NCI-H774 (cell line): ENCODE measurements at regions not wholly inside any gene's neighbourhood (a gene's known extent, or its start where the extent isn't known, plus 50 kb on each side); places are given as distances from the start of the nearest gene placed in this dataset.
"Not testable (repeated sequence)": the region's sequence is repeated elsewhere in the genome, so short reads cannot be mapped to it uniquely, and the experiment has no call there.

ENCODE experiments used
- DNase-seq: peaks from one replicate; lab custom pipeline; 2025; lab: John Stamatoyannopoulos, UW

GRCh38 chr9:120338340-120338739 lies 241.6 kb downstream of the CDK5RAP2 start:
- DNase-seq: no peak

GRCh38 chr9:120337131-120337530 lies 242.8 kb downstream of the CDK5RAP2 start:
- DNase-seq: no peak

GRCh38 chr9:120336753-120337090 lies 243.2 kb downstream of the CDK5RAP2 start:
- DNase-seq: no peak

- peak; percentile 14 for DNase-seq
Observed at GRCh38 chr9:120336021-120336752, 243.8 kb downstream of the CDK5RAP2 start.

- no peak for DNase-seq
Observed at GRCh38 chr9:120331913-120332312, 248.1 kb downstream of the CDK5RAP2 start.

GRCh38 chr9:120330031-120330430 lies 249.9 kb downstream of the CDK5RAP2 start:
- DNase-seq: no peak

GRCh38 chr9:120327322-120327721 lies 252.6 kb downstream of the CDK5RAP2 start:
- no peak for DNase-seq

- DNase-seq: no peak
Observed at GRCh38 chr9:120326049-120326693, 253.8 kb downstream of the CDK5RAP2 start.

GRCh38 chr9:120324996-120325642 lies 254.8 kb downstream of the CDK5RAP2 start:
- no peak for DNase-seq

- no peak for DNase-seq
Observed at GRCh38 chr9:120324461-120324860, 255.5 kb downstream of the CDK5RAP2 start.

GRCh38 chr9:120323125-120323524 lies 256.8 kb downstream of the CDK5RAP2 start:
- no peak for DNase-seq

- DNase-seq: no peak
Observed at GRCh38 chr9:120319452-120319851, 260.5 kb downstream of the CDK5RAP2 start.

- no peak for DNase-seq
Observed at GRCh38 chr9:120315154-120315553, 264.8 kb downstream of the CDK5RAP2 start.

- DNase-seq: no peak
Observed at GRCh38 chr9:120312031-120312430, 267.9 kb downstream of the CDK5RAP2 start.

GRCh38 chr9:120310035-120310434 lies 269.9 kb downstream of the CDK5RAP2 start:
- no peak for DNase-seq

GRCh38 chr9:120308495-120308894 lies 271.5 kb downstream of the CDK5RAP2 start:
- DNase-seq: peak; percentile 35

- DNase-seq: no peak
Observed at GRCh38 chr9:120307599-120307998, 272.4 kb downstream of the CDK5RAP2 start.

GRCh38 chr9:120306561-120306960 lies 273.4 kb downstream of the CDK5RAP2 start:
- no peak for DNase-seq

- no peak for DNase-seq
Observed at GRCh38 chr9:120306088-120306487, 273.9 kb downstream of the CDK5RAP2 start.

GRCh38 chr9:120304896-120305295 lies 275.1 kb downstream of the CDK5RAP2 start:
- DNase-seq: not testable (repeated sequence)

- no peak for DNase-seq
Observed at GRCh38 chr9:120303519-120303918, 276.4 kb downstream of the CDK5RAP2 start.

- DNase-seq: no peak
Observed at GRCh38 chr9:120299785-120300184, 280.2 kb downstream of the CDK5RAP2 start.

- DNase-seq: no peak
Observed at GRCh38 chr9:120294003-120294402, 286.0 kb downstream of the CDK5RAP2 start.
